DND-41 (cell line): ENCODE measurements at regions not wholly inside any gene's neighbourhood (a gene's known extent, or its start where the extent isn't known, plus 50 kb on each side); places are given as distances from the start of the nearest gene placed in this dataset.

Experiments
- ATAC-seq: fragments of 200-7000 bp; cut with Tn5 transposase; 3 replicates; pipeline ENCODE4 v1.9.1; 2021; ENCODE audit warnings: low read depth; ENCODE audit not compliant: insufficient read depth
- DNase-seq: peaks from one replicate; pipeline ENCODE4 v3.0.0-alpha.2; 2020
- H2AFZ ChIP-seq: 2 replicates; pipeline ENCODE4 v1.6.0; 2012; ENCODE audit warnings: low read depth, low read length
- H3K27ac ChIP-seq: 2 replicates; pipeline ENCODE4 v1.5.1; 2012; ENCODE audit warnings: low read length, inconsistent platforms
- H3K27me3 ChIP-seq: fragments of 200-600 bp; sonication (generic); 2 replicates; pipeline ENCODE4 v1.6.0; 2012; ENCODE audit warnings: low read length, mild to moderate bottlenecking, inconsistent platforms; ENCODE audit not compliant: insufficient read depth, poor library complexity
- H3K36me3 ChIP-seq: 2 replicates; pipeline ENCODE4 v1.5.1; 2012; ENCODE audit warnings: low read length, inconsistent platforms; ENCODE audit not compliant: insufficient read depth
- H3K4me1 ChIP-seq: 2 replicates; pipeline ENCODE4 v1.5.1; 2012; ENCODE audit warnings: mild to moderate bottlenecking, low read length; ENCODE audit not compliant: insufficient read depth
- H3K4me2 ChIP-seq: 2 replicates; pipeline ENCODE4 v1.6.0; 2012; ENCODE audit warnings: mild to moderate bottlenecking, moderate library complexity, low read length, inconsistent platforms; ENCODE audit not compliant: insufficient read depth
- H3K4me3 ChIP-seq, 2 experiments: fragments of 200-600 bp in 1 of 2; shearing (Covaris generic) in 1 of 2; 2 replicates each; pipeline ENCODE4 v1.5.1; 2012 to 2016; ENCODE audit warnings: inconsistent platforms in 2 of 2, low read length in 2 of 2, mild to moderate bottlenecking in 2 of 2, low read depth in 1 of 2, moderate library complexity in 1 of 2
- H3K79me2 ChIP-seq: 2 replicates; pipeline ENCODE4 v1.6.0; 2012; ENCODE audit warnings: low read length, inconsistent platforms; ENCODE audit not compliant: insufficient read depth
- H3K9ac ChIP-seq: 2 replicates; pipeline ENCODE4 v1.6.0; 2012; ENCODE audit warnings: low read depth, mild to moderate bottlenecking, inconsistent platforms, low read length, moderate library complexity
- H3K9me3 ChIP-seq: 2 replicates; pipeline ENCODE4 v1.5.1; 2012; ENCODE audit warnings: low read length, moderate library complexity, mild to moderate bottlenecking, inconsistent platforms; ENCODE audit not compliant: insufficient read depth, severe bottlenecking
- H4K20me1 ChIP-seq: 2 replicates; pipeline ENCODE4 v1.6.0; 2012; ENCODE audit warnings: low read length; ENCODE audit not compliant: insufficient read depth
- EZH2 ChIP-seq: IDR thresholded peaks from 3 replicates; pipeline ENCODE4 v1.6.1; 2012; ENCODE audit warnings: borderline replicate concordance, low read depth, mild to moderate bottlenecking, moderate library complexity, low read length, inconsistent platforms; ENCODE audit not compliant: severe bottlenecking
- TF ChIP-seq, protein P1 (sequence below): IDR thresholded peaks from 2 replicates; pipeline ENCODE4 v1.5.1; 2012; ENCODE audit warnings: borderline replicate concordance, low read length, moderate library complexity, mild to moderate bottlenecking; ENCODE audit not compliant: poor library complexity, severe bottlenecking; ENCODE audit errors: extremely low read depth

DNA sequence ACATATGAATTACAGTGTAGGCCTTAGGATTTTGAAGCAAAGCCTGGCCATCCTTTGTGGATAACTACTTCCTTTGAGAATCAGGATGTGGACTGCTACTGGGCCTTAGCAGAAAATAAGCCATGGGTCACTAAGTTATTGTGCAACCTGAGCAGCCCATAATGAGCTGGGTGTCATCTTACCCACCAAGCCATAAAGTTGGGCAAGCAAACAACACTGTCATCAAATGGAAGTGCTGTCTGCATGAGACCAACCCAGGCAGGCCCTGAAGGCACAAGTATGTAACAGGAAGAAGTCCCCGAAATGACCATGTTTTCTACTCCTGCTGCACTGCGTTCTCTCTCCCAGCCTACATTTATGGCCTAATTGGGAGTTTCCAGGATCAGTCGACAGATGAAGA lies 205.6 kb upstream of the GGTLC1 start:
- Histone ChIP-seq H3K9me3 (peaks cover 17% of the 10 kb centered on the region), H3K27ac (no peak overlapping the region)
- TF ChIP-seq EZH2, result no peak
- TF ChIP-seq, protein P1, sequence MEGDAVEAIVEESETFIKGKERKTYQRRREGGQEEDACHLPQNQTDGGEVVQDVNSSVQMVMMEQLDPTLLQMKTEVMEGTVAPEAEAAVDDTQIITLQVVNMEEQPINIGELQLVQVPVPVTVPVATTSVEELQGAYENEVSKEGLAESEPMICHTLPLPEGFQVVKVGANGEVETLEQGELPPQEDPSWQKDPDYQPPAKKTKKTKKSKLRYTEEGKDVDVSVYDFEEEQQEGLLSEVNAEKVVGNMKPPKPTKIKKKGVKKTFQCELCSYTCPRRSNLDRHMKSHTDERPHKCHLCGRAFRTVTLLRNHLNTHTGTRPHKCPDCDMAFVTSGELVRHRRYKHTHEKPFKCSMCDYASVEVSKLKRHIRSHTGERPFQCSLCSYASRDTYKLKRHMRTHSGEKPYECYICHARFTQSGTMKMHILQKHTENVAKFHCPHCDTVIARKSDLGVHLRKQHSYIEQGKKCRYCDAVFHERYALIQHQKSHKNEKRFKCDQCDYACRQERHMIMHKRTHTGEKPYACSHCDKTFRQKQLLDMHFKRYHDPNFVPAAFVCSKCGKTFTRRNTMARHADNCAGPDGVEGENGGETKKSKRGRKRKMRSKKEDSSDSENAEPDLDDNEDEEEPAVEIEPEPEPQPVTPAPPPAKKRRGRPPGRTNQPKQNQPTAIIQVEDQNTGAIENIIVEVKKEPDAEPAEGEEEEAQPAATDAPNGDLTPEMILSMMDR, result no peak

DNA sequence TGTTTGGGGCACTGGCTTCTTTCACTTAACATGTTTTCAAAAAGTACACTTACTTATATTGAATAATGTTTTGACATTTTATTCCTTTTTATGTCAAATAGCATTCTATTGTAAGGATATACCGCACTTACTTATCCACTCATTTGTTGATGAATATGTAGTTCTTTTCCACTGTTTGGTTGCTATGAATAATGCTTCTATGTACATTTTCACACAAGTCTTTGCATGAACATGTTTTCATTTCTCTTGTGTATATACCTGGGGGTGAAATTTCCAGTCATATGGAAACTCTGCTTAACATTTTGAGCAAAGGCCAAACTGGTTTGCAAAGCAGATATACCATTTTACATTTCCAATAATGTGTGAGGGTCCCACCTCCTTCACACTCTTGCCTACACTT lies 202.3 kb upstream of the GGTLC1 start:
- H3K36me3 ChIP-seq, result no peaks in the 10 kb centered on the region
- H3K4me1 ChIP-seq, result peaks cover 13% of the 10 kb centered on the region
- no peak overlapping the region for H3K4me3 ChIP-seq
- TF ChIP-seq, protein P1, result no peak
- TF ChIP-seq EZH2, result no peak
- H3K9me3 ChIP-seq, result peaks cover 20% of the 10 kb centered on the region
- no peaks in the 10 kb centered on the region for H4K20me1 ChIP-seq
- H3K9ac ChIP-seq, result no peak overlapping the region
- H3K27me3 ChIP-seq, result no peaks in the 10 kb centered on the region
- no peaks in the 10 kb centered on the region for H3K79me2 ChIP-seq
- no peak for ATAC-seq
- no peak overlapping the region for H2AFZ ChIP-seq
- DNase-seq, result no peak
- H3K27ac ChIP-seq, result no peak overlapping the region
- H3K4me2 ChIP-seq, result no peak overlapping the region

More for the DNA sequence above, 205.6 kb upstream of the GGTLC1 start:
- Histone ChIP-seq H3K4me3 (no peak overlapping the region), H4K20me1 (no peaks in the 10 kb centered on the region), H3K4me1 (no peaks in the 10 kb centered on the region), H2AFZ (no peak overlapping the region), H3K79me2 (no peaks in the 10 kb centered on the region), H3K27me3 (no peaks in the 10 kb centered on the region), H3K9ac (no peak overlapping the region), H3K36me3 (no peaks in the 10 kb centered on the region), H3K4me2 (no peak overlapping the region)
- DNase-seq (no peak), ATAC-seq (no peak)

GRCh38 chr20:24185791-24186190 lies 197.2 kb upstream of the GGTLC1 start:
- Histone ChIP-seq H3K9ac (no peak overlapping the region), H3K27ac (peak overlapping the region; percentile 51; the same call in 1 of the 2 replicates), H2AFZ (no peak overlapping the region), H3K4me2 (no peak overlapping the region), H3K36me3 (no peaks in the 10 kb centered on the region), H3K9me3 (peaks cover 15% of the 10 kb centered on the region), H3K27me3 (no peaks in the 10 kb centered on the region), H3K4me1 (peaks cover 21% of the 10 kb centered on the region), H4K20me1 (no peaks in the 10 kb centered on the region), H3K4me3 (no peak overlapping the region), H3K79me2 (no peaks in the 10 kb centered on the region)
- DNase-seq (no peak), ATAC-seq (peak; percentile 62; the same call in 2 of the 3 replicates)
- no peak for TF ChIP-seq EZH2
- TF ChIP-seq, protein P1, result no peak

- TF ChIP-seq, protein P1, result no peak
- H3K9ac ChIP-seq, result no peak overlapping the region
These were observed 192.6 kb upstream of the GGTLC1 start for GRCh38 chr20:24181151-24181550.

More at GRCh38 chr20:24181151-24181550, 192.6 kb upstream of the GGTLC1 start:
- Histone ChIP-seq H4K20me1 (no peaks in the 10 kb centered on the region), H3K4me2 (no peak overlapping the region), H3K27ac (no peak overlapping the region), H3K27me3 (no peaks in the 10 kb centered on the region), H3K36me3 (no peaks in the 10 kb centered on the region), H3K4me1 (peaks cover 10% of the 10 kb centered on the region), H3K9me3 (no peaks in the 10 kb centered on the region), H2AFZ (no peak overlapping the region), H3K79me2 (no peaks in the 10 kb centered on the region), H3K4me3 (no peak overlapping the region)
- no peak for ATAC-seq
- DNase-seq, result no peak
